Glutamatergic neuron (in vitro differentiated cells): ENCODE measurements at regions not wholly inside any gene's neighbourhood (a gene's known extent, or its start where the extent isn't known, plus 50 kb on each side); places are given as distances from the start of the nearest gene placed in this dataset.

Source experiments
- DNase-seq: peaks from one replicate; pipeline ENCODE4 v3.0.0; 2022
- H3K27ac Mint-ChIP-seq: one replicate; pipeline ENCODE4 v1.8.0; 2020; ENCODE audit warnings: mild to moderate bottlenecking, mixed read lengths, inconsistent platforms; ENCODE audit not compliant: unreplicated experiment
- H3K27me3 Mint-ChIP-seq: one replicate; pipeline ENCODE4 v1.8.0; 2020; ENCODE audit warnings: mild to moderate bottlenecking, moderate library complexity, mixed read lengths, inconsistent platforms; ENCODE audit not compliant: unreplicated experiment
- H3K36me3 Mint-ChIP-seq: one replicate; pipeline ENCODE4 v1.8.0; 2020; ENCODE audit warnings: mild to moderate bottlenecking, mixed read lengths, inconsistent platforms; ENCODE audit not compliant: unreplicated experiment
- H3K4me1 Mint-ChIP-seq: one replicate; pipeline ENCODE4 v1.8.0; 2020; ENCODE audit warnings: mild to moderate bottlenecking, low read depth, mixed read lengths, inconsistent platforms; ENCODE audit not compliant: unreplicated experiment
- H3K4me3 Mint-ChIP-seq: one replicate; pipeline ENCODE4 v1.8.0; 2020; ENCODE audit warnings: mild to moderate bottlenecking, mixed read lengths, inconsistent platforms; ENCODE audit not compliant: unreplicated experiment
- H3K9me3 Mint-ChIP-seq: one replicate; pipeline ENCODE4 v1.8.0; 2020; ENCODE audit warnings: mild to moderate bottlenecking, moderate library complexity, mixed read lengths, inconsistent platforms; ENCODE audit not compliant: unreplicated experiment
- CTCF ChIP-seq: fragments of 200-600 bp; sonication (generic); IDR thresholded peaks from one replicate; pipeline ENCODE4 v1.5.0; 2021; ENCODE audit not compliant: partially characterized antibody, unreplicated experiment

GRCh38 chr4:181259081-181259709 is 984.0 kb upstream of the TENM3 start:
- no peak for TF ChIP-seq CTCF
- Mint-ChIP-seq H3K27ac (no peak overlapping the region), H3K4me3 (no peak overlapping the region), H3K9me3 (peaks cover 2% of the 10 kb centered on the region), H3K4me1 (peaks cover 24% of the 10 kb centered on the region), H3K27me3 (no peaks in the 10 kb centered on the region), H3K36me3 (no peaks in the 10 kb centered on the region)
- no peak for DNase-seq

GRCh38 chr4:181261279-181261678 is 981.9 kb upstream of the TENM3 start:
- no peak overlapping the region for H3K4me3 Mint-ChIP-seq
- peaks cover 24% of the 10 kb centered on the region for H3K4me1 Mint-ChIP-seq

DNA sequence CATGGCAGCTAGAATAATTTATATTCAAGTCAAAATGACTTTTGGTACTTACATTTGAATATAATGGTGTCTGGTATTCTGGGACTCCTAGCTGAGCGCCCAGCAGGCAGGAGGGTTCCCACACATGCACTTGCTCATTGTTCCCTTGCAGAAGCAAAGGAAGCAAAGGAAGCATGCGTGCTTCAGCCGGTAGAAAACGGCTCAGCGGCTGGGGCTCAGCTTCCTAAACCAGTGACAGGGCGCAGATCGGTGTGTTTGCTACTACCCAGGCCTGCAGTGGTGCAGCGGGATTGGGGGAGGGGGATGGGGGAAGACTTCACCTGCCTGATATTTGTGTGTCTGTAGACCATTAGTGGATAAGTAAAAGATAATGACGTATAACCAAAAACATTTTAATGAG is 978.3 kb upstream of the TENM3 start:
- Mint-ChIP-seq H3K27ac (no peak overlapping the region), H3K4me3 (no peak overlapping the region), H3K4me1 (peaks cover 14% of the 10 kb centered on the region), H3K36me3 (no peaks in the 10 kb centered on the region), H3K9me3 (no peaks in the 10 kb centered on the region), H3K27me3 (no peaks in the 10 kb centered on the region)
- no peak for TF ChIP-seq CTCF
- DNase-seq = peak; percentile 19

More at GRCh38 chr4:181261279-181261678, 981.9 kb upstream of the TENM3 start:
- Mint-ChIP-seq H3K9me3 (peaks cover 2% of the 10 kb centered on the region), H3K27ac (no peak overlapping the region), H3K27me3 (no peaks in the 10 kb centered on the region), H3K36me3 (no peaks in the 10 kb centered on the region)
- no peak for TF ChIP-seq CTCF
- DNase-seq = no peak

GRCh38 chr4:181265370-181265769 is 977.8 kb upstream of the TENM3 start:
- Mint-ChIP-seq H3K9me3 (no peaks in the 10 kb centered on the region), H3K27me3 (no peaks in the 10 kb centered on the region), H3K27ac (no peak overlapping the region), H3K4me1 (peaks cover 14% of the 10 kb centered on the region), H3K4me3 (no peak overlapping the region), H3K36me3 (no peaks in the 10 kb centered on the region)
- TF ChIP-seq CTCF = no peak
- no peak for DNase-seq

- no peak for DNase-seq
- Mint-ChIP-seq H3K27me3 (no peaks in the 10 kb centered on the region), H3K9me3 (no peaks in the 10 kb centered on the region), H3K36me3 (no peaks in the 10 kb centered on the region), H3K4me3 (no peak overlapping the region), H3K4me1 (no peaks in the 10 kb centered on the region), H3K27ac (no peak overlapping the region)
- no peak for TF ChIP-seq CTCF
Observed at GRCh38 chr4:181271116-181271640, 972.0 kb upstream of the TENM3 start.
